Liver (tissue), 3 donors: ENCODE measurements at regions not wholly inside any gene's neighbourhood (a gene's known extent, or its start where the extent isn't known, plus 50 kb on each side); places are given as distances from the start of the nearest gene placed in this dataset.

ENCODE experiments used
- JUND ChIP-seq, 2 donors: IDR thresholded peaks; 2 replicates each; pipeline ENCODE4 v1.6.1; 2016; ENCODE audit warnings: antibody characterized with exemption in 2 of 2
- TAF1 ChIP-seq: conservative IDR thresholded peaks from 2 replicates; pipeline ENCODE4 v1.6.1; 2016; ENCODE audit warnings: antibody characterized with exemption, mild to moderate bottlenecking
- TF ChIP-seq, protein P1 (sequence below): fragments of 150-350 bp; IDR thresholded peaks from 2 replicates; pipeline ENCODE4 v1.5.1; 2017; ENCODE audit warnings: improper control_type of control experiment, low read depth, low read length; ENCODE audit not compliant: missing input control
- TF ChIP-seq, protein P2 (sequence below): IDR thresholded peaks from 2 replicates; pipeline ENCODE4 v1.6.1; 2016; ENCODE audit warnings: antibody characterized with exemption, mild to moderate bottlenecking
- donor health status: healthy.
- donor health status: healthy.

DNA sequence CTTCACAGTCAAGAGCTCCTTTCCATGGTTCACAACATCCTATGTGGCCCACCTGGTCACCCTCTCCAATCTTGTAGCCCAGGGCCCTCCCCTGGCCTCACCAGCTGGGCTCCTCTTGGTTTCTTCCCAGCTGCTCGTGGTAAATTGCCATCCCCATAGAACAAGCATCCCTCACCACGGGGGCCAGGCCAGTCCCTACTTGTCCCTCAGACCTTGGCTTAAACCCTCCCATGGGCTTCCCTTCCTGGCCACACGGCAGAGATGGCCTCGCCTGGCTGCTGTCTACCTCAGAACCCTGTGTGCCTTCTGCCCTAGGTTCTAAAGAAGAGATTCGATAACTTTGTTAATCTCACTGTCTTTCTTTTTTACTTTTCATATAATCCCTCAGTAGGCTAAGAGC, 153.3 kb upstream of the TCERG1L start:
- TF ChIP-seq, protein P1, sequence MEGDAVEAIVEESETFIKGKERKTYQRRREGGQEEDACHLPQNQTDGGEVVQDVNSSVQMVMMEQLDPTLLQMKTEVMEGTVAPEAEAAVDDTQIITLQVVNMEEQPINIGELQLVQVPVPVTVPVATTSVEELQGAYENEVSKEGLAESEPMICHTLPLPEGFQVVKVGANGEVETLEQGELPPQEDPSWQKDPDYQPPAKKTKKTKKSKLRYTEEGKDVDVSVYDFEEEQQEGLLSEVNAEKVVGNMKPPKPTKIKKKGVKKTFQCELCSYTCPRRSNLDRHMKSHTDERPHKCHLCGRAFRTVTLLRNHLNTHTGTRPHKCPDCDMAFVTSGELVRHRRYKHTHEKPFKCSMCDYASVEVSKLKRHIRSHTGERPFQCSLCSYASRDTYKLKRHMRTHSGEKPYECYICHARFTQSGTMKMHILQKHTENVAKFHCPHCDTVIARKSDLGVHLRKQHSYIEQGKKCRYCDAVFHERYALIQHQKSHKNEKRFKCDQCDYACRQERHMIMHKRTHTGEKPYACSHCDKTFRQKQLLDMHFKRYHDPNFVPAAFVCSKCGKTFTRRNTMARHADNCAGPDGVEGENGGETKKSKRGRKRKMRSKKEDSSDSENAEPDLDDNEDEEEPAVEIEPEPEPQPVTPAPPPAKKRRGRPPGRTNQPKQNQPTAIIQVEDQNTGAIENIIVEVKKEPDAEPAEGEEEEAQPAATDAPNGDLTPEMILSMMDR, result no peak
- TF ChIP-seq JUND (IDR thresholded peaks at IDR 0.05) (no peak), TAF1 (no peak)
- TF ChIP-seq, protein P2, sequence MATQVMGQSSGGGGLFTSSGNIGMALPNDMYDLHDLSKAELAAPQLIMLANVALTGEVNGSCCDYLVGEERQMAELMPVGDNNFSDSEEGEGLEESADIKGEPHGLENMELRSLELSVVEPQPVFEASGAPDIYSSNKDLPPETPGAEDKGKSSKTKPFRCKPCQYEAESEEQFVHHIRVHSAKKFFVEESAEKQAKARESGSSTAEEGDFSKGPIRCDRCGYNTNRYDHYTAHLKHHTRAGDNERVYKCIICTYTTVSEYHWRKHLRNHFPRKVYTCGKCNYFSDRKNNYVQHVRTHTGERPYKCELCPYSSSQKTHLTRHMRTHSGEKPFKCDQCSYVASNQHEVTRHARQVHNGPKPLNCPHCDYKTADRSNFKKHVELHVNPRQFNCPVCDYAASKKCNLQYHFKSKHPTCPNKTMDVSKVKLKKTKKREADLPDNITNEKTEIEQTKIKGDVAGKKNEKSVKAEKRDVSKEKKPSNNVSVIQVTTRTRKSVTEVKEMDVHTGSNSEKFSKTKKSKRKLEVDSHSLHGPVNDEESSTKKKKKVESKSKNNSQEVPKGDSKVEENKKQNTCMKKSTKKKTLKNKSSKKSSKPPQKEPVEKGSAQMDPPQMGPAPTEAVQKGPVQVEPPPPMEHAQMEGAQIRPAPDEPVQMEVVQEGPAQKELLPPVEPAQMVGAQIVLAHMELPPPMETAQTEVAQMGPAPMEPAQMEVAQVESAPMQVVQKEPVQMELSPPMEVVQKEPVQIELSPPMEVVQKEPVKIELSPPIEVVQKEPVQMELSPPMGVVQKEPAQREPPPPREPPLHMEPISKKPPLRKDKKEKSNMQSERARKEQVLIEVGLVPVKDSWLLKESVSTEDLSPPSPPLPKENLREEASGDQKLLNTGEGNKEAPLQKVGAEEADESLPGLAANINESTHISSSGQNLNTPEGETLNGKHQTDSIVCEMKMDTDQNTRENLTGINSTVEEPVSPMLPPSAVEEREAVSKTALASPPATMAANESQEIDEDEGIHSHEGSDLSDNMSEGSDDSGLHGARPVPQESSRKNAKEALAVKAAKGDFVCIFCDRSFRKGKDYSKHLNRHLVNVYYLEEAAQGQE, result no peak
